G401.6 (cell line): ENCODE measurements at regions not wholly inside any gene's neighbourhood (a gene's known extent, or its start where the extent isn't known, plus 50 kb on each side); places are given as distances from the start of the nearest gene placed in this dataset.

Experiments
- FAIRE-seq: peaks from 2 replicates; lab custom pipeline; 2012; peaks lifted over from hg19 to GRCh38; lab: Jason Lieb, UNC

DNA sequence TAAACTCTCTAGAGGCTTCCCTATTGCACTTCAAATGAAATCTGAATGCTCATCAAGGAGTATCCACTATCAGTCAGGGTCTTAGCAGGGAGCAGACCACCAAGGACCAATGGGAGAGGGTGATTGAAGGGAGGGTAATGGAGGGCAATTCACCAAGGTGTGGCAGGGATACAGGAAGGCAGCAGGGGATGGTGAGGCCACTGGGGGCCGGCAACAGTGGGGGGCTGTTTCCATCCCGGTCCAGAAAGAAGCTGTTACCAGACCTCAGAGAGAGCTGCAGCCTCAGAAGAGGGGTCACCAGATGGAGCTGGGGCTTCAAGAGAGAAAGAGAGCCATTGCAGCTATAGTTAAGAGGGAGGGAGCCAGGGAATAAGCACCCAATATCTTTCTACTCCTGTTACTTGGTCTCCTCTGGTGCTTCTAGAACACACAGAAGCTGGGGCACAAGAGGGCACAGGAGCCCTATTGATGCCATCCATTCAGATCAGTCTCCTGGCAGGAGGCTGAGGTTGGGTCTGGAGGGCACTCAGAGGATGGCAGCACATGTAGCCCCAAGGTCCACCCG is 417.6 kb downstream of the PTPRU start:
- no peak for FAIRE-seq

DNA sequence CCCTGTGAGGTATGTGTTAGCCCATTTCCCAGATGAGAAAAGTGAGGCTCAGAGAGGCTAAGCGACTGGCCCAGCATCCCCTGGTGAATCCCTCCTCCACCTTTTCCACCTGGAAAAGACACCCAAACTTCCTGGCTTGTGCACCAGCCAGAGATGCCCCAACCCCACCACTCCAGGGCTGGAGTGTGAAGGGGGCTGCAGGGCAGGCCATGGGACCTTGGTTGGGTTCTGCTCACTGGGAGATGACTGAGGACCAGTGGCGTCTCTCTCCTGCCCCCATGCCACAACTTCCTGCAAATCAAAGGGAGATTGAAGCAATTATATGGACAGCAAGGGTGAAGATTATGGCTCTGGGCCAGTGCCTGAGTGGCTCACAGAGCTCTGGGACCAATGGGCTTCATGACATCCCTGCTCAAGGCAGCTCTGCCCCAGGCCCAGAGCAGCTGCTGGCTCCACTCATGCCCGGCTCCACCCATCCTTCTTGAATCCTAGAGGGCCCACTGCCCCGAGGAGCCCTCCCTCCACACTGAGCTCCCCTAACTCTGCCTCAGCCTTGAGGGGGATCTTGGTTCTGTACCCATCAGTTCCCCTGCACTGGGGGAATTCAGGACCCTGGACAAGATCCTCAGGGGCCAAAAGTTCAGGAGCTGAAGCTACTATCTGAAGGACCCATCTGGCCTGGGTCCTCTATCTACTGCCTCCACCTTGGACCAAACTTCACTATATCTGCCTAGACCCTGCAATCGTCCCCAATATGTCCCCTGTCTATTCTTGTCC is 416.9 kb downstream of the PTPRU start:
- FAIRE-seq = no peak

DNA sequence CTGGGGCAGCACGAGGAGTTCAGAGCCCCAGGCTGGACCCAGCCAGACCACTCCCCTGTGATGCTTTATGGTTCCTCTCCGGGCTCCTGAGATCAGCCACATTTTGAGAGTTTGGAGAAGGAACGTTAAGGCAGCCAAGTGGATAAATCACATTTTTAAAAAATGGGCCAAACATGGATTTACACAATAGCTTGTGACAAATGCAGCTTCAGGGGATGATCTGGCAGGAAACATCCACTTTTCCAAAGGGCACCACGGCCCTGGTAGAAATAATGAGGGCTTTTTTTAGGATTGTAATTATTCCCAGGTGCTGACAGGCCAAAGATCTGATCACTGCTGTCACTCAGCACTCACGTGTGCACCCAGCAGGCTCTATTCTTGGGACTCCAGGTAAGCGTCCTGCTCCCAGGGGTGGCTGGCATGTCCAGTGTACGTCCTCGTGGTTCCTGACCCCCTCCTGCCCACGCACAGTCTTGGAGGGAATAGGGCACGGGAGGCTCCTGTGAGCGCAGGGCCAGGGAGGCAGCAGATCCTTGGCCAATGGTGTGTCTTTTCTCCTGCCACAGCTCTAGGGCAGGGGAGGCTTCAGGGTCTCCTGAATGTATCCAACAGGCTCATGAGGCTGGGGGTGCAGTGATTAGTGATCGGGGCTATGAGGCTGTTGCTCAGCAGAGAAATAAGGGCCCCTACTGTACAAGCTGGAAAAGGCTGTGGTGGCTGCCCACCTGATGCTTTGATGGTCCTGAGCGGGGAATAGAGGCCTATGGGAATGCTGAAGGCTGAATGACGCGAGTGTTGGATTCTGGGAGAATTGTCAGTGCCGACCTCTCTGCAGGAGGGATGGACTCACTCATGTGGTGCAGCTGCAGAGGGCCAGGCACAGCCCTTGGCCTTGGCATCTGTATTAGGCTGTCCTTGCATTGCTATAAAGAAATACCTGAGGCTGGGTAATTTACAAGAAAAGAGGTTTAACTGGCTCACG is 415.7 kb downstream of the PTPRU start:
- FAIRE-seq = no peak

DNA sequence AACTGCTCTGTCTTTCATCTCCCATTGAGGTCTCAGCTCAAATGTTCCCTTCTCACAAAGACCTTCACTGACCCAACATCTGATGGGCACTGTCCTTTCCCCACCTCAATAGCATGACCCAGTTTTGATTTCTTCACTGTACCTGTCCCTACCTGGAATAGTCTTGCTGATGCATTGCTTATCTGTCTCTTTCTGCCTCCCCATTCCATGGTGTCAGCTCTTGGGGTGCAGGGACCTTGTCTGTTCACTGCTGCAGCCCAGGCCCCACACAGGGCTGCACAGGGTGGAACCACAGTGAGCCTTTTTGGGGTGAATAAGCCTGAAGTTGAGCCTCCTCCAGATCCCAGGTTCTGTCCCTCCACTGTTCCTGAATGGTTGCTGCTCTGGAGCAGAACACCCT is 414.9 kb downstream of the PTPRU start:
- FAIRE-seq = no peak

DNA sequence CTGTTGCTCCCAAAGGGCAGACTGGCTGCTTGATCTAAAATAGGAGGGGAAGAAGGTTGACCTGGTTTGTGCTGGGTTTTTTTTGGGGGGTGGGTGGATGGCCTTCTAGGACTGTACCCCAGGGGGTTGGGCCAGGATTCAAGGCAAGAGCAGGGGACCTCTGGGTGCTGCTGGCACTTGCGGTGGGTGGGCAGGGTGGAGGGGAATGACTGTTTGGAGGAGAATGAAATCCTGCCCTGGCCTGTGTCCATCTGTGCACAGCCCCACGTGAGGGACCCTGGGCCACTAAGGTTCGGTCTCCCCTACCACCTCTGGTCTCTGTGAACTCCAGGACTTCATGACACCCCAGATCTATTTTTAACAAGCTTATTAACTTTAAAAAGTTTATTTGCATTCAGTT is 414.2 kb downstream of the PTPRU start:
- FAIRE-seq = no peak

DNA sequence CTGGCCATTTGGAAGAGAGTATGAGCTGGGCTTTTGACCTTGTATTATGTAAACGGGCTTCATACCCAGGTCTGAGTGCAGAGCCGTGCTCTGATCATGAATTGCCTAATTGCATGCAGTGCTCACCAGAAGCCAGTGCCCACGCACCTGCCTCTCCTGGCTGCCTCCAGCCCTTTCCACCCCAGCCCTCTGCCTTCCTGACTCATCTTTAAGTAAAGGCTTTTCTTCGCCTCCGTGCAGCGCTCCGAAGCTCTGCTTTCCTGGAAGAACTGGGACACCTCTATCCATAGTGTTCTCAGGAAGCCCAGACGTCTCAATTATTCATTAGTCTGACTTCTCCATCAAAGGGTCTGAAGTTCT is 413.7 kb downstream of the PTPRU start:
- FAIRE-seq = no peak

DNA sequence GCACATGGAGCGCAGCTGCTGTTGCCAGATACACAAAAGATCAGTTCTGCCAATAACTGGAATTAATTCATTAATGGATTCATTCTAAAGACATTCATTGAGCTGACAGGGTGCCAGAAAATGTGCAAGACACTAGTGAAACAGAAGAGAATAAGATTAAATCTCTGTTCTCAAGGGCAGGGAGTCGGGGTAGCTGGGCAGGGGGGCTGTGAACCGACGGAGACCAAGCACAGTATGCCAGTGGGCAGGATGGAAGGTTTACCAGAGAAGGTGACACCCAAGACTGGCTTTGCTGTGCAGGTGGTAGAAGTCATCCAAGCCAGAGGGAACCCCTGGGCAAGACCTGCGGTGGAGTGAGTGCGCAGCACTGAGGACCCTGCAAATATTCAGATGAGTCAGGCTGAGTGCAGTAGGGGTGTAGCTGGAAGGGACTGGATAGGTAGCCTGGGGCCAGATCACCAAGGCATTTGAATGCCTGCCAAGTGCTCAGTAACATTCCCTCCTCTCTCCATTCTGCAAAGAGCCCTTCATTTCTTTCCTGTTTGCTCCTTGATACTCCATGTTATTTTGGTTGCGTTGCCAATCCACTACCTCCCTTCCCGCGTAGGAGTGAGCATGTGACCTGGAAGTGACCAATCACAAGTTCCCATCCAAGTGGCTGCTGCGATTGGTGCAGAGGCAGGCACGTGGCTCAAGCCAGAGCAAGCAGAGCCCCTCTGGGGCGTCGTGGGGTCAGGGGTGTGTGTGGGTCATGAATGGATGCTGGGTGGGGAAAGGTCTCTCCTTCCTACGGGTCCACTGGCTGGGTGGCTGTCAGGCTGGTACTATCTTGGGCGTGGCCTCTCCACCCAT is 413.1 kb downstream of the PTPRU start:
- FAIRE-seq = no peak

DNA sequence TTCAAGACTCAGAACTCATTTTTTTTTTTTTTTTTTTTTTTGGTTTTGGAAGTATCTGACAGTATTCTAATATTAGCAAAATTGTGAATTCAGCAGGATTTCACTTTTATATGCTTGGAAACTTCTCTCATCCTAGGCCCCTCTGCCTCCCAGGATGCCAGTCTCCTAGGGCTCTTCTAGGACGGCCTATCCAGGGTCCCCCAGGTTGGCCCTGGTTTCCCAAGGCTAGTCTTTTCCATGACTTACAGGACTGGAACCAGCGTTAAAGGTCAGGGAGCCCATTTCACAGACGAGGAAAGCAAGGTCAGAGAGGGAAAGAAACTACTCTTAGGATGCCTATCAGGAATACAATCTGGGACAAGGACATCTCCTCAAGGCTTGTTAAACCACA is 412.5 kb downstream of the PTPRU start:
- FAIRE-seq = no peak

DNA sequence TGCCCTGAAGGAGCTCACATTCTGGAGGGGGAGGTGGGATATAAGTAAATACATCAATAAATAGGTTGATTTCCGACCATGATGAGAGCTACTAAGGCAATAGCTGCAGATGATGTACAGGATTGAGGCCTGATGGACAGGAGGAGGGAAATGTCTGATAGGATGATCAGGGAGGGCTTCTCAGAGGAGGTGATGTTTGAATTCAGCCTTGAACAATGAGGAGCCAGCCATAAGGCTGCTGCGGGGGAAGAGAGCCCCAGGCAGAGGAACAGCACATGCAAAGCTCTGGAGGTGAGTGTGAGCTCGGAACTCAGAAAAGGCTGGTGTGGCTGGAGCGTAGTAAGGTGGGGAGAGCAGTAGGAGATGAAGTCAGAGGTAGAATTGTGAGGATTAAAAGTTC is 411.7 kb downstream of the PTPRU start:
- no peak for FAIRE-seq

DNA sequence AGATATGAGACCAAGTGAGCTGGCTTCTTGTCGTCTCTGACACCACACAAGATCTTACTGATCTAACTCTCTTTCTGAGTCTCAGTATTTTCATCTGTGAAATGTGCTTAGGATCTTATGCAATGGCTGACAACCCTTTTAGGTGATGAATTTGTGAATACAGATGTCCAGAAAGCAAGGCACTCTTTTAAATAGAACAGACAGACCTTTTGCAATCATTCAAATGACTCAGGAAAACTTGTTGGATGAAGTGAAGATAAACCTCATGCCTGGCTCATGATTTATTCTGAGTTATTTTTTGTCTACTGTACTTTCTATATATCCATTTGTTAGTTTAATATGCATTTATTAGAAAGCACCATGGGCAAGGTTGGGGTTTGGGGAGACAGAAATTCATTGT is 411.3 kb downstream of the PTPRU start:
- no peak for FAIRE-seq

DNA sequence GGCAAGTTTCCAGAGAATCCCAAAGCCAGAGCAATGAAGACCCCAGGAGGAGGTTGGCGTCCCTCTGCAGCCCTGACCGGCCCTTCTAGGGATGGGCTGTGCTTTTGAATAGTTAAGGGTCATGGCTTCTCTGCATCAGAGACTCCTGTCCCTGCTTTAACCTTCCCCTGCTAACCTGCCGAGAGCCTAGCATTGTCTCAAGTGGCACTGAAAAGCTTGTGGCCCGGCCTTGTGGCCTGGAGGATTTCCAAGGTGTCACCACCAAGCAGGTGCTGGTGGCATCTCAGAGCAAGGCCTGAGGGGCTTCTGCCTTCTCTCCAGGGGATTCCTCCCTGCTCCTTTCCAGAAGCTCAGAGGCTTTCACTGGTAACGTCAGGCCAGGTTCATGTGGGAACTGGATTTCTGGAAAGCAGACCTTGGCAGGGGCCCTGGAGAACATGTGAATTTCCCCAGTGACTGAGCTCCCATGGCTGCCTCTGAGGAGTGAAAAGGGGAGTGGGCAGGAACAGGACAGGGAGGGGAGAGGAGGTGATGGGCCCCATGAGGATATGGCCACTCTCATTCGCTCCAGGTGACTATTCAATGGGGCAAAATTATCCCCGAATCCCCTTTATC is 409.9 kb downstream of the PTPRU start:
- no peak for FAIRE-seq

DNA sequence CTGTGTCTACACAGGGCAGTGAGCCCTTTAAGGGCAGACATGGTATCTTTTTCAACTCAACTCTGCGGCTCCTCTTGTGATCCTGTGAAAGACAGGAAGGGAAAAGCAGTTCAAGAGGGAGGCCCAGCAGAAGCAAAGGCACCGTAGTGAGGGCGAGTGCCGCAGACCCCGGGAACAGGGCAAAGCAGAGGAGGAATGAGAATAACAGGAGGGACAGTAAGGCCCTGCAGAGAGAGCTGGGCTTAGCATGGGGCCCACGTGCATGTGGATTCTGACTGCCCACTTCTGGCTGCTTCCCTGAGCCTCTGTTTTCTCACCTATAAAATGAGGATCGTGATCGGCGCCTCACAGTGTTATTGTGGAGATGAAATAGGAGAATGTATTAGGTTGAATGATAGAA is 409.3 kb downstream of the PTPRU start:
- no peak for FAIRE-seq

DNA sequence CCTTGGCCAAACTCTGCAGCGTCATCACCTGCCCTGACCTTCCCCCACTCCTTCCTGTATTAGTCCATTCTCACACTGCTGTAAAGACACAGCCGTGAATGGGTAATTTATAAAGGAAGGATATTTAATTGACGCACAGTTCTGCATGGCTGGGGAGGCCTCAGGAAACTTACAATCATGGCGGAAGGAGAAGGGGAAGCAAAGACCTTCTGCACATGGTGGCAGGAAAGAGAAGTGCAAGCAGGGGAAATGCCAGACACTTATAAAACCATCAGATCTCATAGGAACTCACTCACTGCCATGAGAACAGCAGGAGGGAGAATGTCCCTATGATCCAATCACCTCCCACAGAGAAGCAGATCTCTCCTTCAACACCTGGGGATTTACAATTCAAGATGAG is 408.5 kb downstream of the PTPRU start:
- no peak for FAIRE-seq

DNA sequence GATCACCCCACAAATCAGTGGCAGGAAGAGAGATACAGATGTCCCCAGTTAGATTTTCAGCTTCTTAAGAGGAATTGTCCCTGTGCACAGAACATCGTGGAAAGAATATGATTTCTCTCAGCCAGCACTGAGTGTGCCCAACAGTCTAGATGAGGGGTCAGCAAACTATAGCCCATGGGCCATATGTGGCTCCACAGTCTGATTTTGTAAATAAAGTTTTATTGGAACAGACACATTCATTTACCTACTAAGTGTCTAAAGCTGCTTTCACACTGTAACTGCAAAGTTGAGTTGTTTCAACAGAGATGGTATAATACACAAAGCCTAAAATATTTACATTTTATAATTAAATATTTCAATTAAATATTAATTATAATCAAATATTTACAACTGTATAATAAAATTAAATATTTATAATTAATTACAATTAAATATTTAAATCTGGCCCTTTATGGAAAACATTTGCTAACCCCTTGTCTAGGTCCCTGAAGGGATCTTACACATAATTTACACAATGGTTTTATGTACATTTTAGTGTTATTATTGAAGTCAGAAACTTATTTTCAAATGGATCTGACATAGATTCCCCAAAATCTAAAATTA is 407.6 kb downstream of the PTPRU start:
- no peak for FAIRE-seq

DNA sequence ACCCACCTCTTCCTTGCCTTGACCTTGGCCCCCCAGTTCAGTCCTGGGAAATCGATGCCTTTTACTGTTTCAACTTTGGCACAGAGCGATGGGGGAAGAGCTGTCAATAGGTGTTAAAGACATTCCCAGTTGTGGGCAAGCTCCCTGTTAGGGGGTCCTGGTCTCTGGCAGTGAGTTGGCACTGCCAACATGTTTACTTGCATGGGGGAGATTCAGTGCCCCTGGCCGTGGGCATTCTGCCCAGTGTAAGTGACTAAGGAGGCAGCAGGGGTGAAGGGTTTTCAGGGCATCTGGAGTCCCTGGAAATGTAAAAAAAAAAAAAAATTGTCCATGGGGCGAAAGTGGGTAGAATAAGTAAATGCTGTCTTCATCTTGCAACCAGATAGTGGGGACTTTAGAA is 407.0 kb downstream of the PTPRU start:
- FAIRE-seq = no peak

DNA sequence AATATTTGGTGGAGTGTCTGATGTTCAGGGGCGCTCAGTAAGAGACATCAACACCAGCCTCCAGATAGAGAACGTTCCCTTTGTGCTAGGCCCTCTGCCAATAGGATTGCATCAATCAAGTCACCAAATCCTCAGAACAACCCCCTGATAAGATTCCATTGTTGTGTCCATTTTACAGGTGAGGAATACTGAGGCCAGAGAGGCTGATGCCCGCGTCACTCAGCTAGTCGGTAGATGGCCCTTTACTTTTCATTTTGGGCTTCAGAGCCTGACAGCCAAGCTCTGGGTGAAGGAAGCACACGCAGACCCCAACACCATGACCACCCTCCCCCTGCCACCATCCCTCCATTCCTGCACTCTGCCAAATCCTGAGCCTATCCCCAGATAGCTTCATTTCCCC is 406.2 kb downstream of the PTPRU start:
- no peak for FAIRE-seq

DNA sequence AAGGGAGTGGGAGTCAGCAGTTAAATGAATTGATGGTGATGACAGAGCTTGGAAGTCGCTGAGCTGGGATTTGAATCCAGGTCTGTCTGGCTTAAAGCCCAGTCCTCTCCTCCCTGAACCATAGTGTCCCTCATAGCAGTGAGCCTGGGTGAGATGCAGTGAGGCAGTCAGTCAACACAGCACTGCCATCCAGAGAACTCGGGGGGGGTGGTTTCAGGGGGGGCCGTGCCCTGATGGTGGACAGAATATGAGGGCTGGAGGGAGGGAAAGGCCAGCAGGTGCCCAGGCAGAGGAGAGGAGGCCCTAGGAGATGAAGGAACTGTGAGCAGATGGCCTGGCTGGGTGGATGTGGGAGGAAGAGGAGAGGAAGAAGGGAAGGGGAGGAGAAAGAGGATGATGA is 405.6 kb downstream of the PTPRU start:
- no peak for FAIRE-seq

DNA sequence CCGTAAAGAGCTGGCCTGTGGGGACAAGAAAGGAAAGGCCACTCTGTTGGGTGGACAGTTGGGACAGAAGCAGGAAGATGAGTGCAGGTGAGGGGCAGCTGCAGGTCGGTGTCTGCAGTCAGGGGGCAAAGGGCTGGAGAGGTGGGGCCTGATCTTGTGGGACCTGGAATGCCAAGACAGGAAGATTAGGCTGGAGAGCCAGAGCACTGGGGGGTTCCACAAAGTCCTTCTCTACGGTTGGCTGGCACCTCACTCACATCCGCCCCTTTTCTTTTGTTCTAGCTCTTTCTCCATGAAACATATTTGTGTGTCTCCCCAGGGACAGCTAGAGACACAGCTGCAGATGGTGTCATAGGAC is 404.1 kb downstream of the PTPRU start:
- FAIRE-seq = no peak

DNA sequence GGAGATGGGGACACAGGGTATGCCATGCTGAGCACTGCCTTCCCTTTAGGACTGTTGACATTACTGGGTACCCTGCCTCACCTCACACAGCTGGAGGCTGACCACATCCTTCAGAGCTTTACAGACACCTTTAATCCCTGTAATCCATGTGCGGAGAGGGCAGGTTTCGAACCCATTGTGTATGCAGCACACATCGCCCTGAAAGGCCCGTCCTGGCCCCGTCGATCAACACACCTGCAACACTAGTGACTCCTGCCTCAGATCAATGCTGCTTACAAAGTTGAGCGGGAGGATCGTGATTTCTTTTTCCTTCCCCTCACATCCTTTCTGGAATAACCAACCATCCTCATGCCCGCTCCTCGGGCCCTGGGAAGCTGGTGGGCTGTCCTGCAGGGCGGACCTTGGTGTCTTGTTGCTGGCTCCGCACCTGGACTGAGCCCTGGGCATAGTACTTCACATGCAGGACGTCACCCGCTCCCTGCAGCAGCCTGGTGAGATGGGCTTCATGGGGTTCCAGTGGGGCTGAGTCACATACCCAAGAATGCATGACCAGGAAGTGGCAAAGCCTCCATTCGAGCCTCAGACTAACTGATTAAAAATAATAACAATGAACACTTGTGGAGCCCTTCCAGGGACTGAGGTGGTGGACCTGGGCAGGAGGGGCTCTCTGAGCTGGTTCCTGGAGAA is 403.6 kb downstream of the PTPRU start:
- no peak for FAIRE-seq

DNA sequence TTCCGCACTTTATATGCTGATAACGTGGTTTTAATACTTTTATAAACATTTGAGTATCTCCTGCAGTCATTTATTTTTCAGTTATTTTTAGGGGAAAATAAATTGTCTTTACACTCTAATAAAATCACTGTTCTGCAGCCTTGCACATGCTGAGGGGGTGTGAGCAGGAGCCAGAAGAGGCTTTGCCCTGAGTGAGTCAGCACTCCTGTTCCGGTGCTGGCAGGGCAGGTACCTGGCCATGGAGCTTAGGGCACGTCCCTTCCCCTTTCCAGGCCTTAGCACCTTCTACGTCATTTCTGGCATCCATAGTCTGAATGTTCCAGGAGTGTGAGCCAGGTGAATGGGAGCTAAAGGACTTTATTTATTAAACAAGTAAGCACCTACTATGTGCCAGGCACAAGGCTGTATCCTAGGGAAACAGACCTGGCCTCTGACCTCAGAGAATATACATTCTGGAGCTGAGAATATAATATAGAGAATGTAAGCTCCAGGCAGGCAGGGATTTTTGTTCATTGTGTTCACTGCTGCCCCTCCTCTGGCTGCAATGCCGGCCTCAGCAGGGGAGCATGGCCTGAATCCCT is 402.9 kb downstream of the PTPRU start:
- no peak for FAIRE-seq

DNA sequence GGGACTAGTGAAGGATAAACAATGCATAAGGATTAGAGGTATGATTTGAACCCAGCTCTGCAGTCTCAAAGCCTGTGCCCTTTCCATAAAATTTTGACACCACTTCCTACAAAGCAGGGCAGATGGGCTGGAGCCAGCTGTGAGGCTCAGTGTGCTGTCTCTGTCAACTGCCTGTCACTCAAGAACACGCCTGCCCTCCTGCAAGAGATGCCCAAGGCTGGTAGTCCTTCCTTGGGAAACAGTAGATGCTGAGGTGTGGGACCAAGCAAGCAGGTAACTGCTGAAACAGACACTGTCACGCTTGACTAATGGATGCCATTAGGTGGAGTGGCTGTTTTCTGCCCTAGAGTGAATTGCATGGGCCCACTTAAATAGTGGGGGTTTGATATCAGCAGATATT is 402.0 kb downstream of the PTPRU start:
- no peak for FAIRE-seq
